ENCODE measurements at regions not wholly inside any gene's neighbourhood (a gene's known extent, or its start where the extent isn't known, plus 50 kb on each side); places are given as distances from the start of the nearest gene placed in this dataset.

DNA sequence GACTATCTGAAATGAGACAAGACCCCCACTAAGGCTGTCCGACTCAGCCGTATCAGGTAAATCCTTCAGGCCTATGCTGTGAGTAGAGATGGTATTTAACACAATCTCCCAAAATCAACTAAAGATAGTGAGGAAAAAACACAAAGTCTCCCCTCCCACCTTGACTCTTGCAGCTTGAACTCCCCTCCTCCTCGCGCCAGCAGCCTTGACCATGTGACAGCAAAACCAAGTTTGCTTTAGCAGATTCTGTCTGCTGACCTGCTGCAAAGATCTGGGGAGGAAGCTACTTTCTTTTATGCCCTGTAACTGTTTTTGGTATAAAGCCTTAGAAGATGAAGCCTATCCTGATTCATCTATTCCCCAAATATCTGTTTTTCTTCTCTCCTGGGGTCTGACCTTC, 509.5 kb downstream of the CDH26 start:
- TF ChIP-seq, protein P1, sequence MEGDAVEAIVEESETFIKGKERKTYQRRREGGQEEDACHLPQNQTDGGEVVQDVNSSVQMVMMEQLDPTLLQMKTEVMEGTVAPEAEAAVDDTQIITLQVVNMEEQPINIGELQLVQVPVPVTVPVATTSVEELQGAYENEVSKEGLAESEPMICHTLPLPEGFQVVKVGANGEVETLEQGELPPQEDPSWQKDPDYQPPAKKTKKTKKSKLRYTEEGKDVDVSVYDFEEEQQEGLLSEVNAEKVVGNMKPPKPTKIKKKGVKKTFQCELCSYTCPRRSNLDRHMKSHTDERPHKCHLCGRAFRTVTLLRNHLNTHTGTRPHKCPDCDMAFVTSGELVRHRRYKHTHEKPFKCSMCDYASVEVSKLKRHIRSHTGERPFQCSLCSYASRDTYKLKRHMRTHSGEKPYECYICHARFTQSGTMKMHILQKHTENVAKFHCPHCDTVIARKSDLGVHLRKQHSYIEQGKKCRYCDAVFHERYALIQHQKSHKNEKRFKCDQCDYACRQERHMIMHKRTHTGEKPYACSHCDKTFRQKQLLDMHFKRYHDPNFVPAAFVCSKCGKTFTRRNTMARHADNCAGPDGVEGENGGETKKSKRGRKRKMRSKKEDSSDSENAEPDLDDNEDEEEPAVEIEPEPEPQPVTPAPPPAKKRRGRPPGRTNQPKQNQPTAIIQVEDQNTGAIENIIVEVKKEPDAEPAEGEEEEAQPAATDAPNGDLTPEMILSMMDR (conservative IDR thresholded peaks at IDR 0.05; ENCODE audit: low read depth, low read length), result no peak
- no peak for TF ChIP-seq EZH2phosphoT487 (IDR thresholded peaks at IDR 0.05; ENCODE audit: borderline replicate concordance, low read length)
- TF ChIP-seq EZH2 (IDR thresholded peaks at IDR 0.05; ENCODE audit: low read length, unreplicated experiment), result no peak
